ENCODE measurements at regions not wholly inside any gene's neighbourhood (a gene's known extent, or its start where the extent isn't known, plus 50 kb on each side); places are given as distances from the start of the nearest gene placed in this dataset.
"Not testable (repeated sequence)": the region's sequence is repeated elsewhere in the genome, so short reads cannot be mapped to it uniquely, and the experiment has no call there.

DNA sequence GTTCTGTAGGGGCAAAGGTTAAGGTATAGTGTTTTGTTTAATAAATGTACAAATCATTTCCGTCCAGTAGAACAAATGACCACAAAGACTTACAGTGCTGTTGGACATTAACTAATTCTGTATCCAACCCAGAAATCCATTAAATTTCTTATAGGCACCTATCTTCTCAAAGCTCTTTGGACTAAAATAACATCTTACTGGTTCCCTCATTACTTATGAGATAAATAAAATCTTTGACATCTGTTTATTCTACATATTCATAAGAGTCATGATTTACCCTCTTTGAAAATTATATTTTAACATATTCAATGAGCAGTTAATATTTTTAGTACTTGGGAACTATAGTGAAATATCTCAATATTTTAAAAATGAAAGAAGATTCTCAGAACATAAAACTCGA is 102.7 kb upstream of the G2E3 start:
- no peak for TF ChIP-seq CTCF (IDR thresholded peaks at IDR 0.05; ENCODE audit: low read length, missing control alignments)
- DNase-seq (ENCODE audit: low read depth), result no peak
- H3K4me3 ChIP-seq (replicated peaks; ENCODE audit: low read depth, low read length), result no peak overlapping the region

GRCh38 chr14:30462358-30462757 is 96.6 kb upstream of the G2E3 start:
- H3K4me3 ChIP-seq (replicated peaks; ENCODE audit: low read depth, low read length), result no peak overlapping the region
- DNase-seq (ENCODE audit: low read depth), result no peak
- TF ChIP-seq CTCF (IDR thresholded peaks at IDR 0.05; ENCODE audit: low read length, missing control alignments), result no peak

- no peak overlapping the region for H3K4me3 ChIP-seq (replicated peaks; ENCODE audit: low read depth, low read length)
- TF ChIP-seq CTCF (IDR thresholded peaks at IDR 0.05; ENCODE audit: low read length, missing control alignments), result no peak
- no peak for DNase-seq (ENCODE audit: low read depth)
These were observed 94.5 kb upstream of the G2E3 start for GRCh38 chr14:30464481-30464880.

DNA sequence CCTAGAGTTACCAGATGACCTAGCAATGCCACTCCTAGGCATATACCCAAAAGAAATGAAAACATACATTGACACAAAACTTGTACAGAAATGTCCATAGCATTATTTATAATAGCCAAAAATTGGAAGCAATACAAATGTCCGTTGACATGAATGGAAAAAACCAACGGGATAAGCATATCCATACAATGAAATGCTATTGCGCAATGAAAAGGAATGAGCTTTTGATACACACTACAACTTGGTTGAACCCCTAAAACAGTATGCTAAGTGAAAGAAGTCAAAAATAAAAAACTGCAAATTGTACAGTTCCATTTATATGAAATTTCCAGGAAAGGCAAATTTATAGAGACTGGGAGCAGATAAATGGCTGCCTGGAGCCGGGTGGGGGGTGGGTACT is 90.6 kb upstream of the G2E3 start:
- DNase-seq (ENCODE audit: low read depth), result no peak
- no peak overlapping the region for H3K4me3 ChIP-seq (replicated peaks; ENCODE audit: low read depth, low read length)
- no peak for TF ChIP-seq CTCF (IDR thresholded peaks at IDR 0.05; ENCODE audit: low read length, missing control alignments)

- H3K4me3 ChIP-seq (replicated peaks; ENCODE audit: low read depth, low read length), result no peak overlapping the region
- DNase-seq (ENCODE audit: low read depth), result no peak
- no peak for TF ChIP-seq CTCF (IDR thresholded peaks at IDR 0.05; ENCODE audit: low read length, missing control alignments)
These were observed 87.0 kb upstream of the G2E3 start for GRCh38 chr14:30471980-30472379.

- H3K4me3 ChIP-seq (replicated peaks; ENCODE audit: low read depth, low read length); DNase-seq (ENCODE audit: low read depth): not testable (repeated sequence)
These were observed 84.9 kb upstream of the G2E3 start for GRCh38 chr14:30473846-30474696.

GRCh38 chr14:30482276-30482675 is 76.7 kb upstream of the G2E3 start:
- no peak overlapping the region for H3K4me3 ChIP-seq (replicated peaks; ENCODE audit: low read depth, low read length)
- no peak for TF ChIP-seq CTCF (IDR thresholded peaks at IDR 0.05; ENCODE audit: low read length, missing control alignments)
- no peak for DNase-seq (ENCODE audit: low read depth)

All from fibroblast of pulmonary artery (primary cell).